ENCODE measurements at regions not wholly inside any gene's neighbourhood (a gene's known extent, or its start where the extent isn't known, plus 50 kb on each side); places are given as distances from the start of the nearest gene placed in this dataset.

DNA sequence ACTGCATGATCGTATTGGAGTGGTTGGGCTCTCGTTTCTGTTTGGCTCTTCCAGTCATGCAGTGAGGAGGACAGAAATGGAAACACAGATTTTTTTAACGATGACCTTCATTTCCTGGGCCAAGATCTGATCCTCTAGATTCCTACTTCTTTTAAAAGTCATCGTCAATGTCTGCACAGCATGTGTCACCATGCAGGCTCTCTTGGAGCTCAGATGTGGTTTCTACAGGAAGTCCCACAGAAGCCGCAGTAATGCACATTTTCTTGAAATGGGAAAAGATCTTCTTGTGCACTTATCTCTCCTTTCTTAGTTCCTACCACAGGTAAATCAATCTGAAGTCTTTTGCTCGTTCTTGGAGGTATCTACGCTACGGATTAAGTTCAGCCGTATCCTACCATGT, 626.9 kb downstream of the EFNB2 start:
- H3K4me1 ChIP-seq = no peaks in the 10 kb centered on the region
- no peak overlapping the region for H3K27ac ChIP-seq
- H3K27me3 ChIP-seq = no peaks in the 10 kb centered on the region
- DNase-seq = no peak
- no peaks in the 10 kb centered on the region for H3K36me3 ChIP-seq
- intact Hi-C loops (cut with DNase I) = no loop called here
- no peak overlapping the region for H3K4me3 ChIP-seq
- no peaks in the 10 kb centered on the region for H3K9me3 ChIP-seq
- WGBS, 2 donors = 48 to 79% methylated on average over 9 of the region's 9 CpGs
- TF ChIP-seq, protein P1, sequence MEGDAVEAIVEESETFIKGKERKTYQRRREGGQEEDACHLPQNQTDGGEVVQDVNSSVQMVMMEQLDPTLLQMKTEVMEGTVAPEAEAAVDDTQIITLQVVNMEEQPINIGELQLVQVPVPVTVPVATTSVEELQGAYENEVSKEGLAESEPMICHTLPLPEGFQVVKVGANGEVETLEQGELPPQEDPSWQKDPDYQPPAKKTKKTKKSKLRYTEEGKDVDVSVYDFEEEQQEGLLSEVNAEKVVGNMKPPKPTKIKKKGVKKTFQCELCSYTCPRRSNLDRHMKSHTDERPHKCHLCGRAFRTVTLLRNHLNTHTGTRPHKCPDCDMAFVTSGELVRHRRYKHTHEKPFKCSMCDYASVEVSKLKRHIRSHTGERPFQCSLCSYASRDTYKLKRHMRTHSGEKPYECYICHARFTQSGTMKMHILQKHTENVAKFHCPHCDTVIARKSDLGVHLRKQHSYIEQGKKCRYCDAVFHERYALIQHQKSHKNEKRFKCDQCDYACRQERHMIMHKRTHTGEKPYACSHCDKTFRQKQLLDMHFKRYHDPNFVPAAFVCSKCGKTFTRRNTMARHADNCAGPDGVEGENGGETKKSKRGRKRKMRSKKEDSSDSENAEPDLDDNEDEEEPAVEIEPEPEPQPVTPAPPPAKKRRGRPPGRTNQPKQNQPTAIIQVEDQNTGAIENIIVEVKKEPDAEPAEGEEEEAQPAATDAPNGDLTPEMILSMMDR (IDR thresholded peaks at IDR 0.05) = no peak
- no peak for TF ChIP-seq POLR2A (IDR thresholded peaks at IDR 0.05)
- no peak for TF ChIP-seq POLR2AphosphoS5 (IDR thresholded peaks at IDR 0.05)
- TF ChIP-seq EP300 (IDR thresholded peaks at IDR 0.05) = no peak

DNA sequence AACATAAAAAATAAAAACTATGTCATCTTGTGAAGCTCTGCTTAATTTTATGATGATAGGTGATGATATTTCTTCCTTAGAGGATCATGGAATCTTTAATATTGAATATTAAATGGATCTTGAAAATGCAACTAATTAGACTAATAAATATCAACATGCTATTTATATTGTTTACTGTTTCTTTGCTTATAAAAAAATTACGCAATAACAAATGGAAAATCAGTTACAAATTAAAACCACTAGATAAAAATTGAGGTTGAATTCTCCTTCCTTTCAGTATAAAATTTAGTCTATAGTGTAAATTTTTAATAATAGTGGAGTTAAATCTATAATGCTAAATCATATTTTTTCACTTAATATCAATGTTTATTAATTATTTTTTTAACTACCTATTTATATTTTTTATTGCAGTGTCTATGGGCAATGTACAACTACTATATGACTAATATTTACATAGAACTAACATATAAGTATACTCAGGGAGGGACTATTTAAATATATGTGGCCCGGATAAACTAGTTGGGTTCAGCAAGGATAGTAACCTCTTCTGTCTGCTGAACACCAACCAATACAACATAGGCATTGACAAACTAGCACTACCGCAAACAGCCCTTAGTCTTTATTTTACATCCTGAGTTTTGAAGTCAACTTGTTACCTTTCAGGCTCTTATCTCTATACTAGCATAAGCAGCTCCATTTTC, 628.0 kb downstream of the EFNB2 start:
- Histone ChIP-seq H3K9me3 (no peaks in the 10 kb centered on the region), H3K27me3 (no peaks in the 10 kb centered on the region), H3K4me1 (no peaks in the 10 kb centered on the region), H3K27ac (no peak overlapping the region), H3K36me3 (no peaks in the 10 kb centered on the region), H3K4me3 (no peak overlapping the region)
- intact Hi-C loops (cut with DNase I) = no loop called here
- no peak for TF ChIP-seq POLR2A (IDR thresholded peaks at IDR 0.05)
- no peak for TF ChIP-seq EP300 (IDR thresholded peaks at IDR 0.05)
- no peak for TF ChIP-seq POLR2AphosphoS5 (IDR thresholded peaks at IDR 0.05)
- TF ChIP-seq, protein P1 (IDR thresholded peaks at IDR 0.05) = no peak
- DNase-seq = no peak
- 75 to 91% methylated on average over 3 of the region's 3 CpGs for WGBS, 2 donors

DNA sequence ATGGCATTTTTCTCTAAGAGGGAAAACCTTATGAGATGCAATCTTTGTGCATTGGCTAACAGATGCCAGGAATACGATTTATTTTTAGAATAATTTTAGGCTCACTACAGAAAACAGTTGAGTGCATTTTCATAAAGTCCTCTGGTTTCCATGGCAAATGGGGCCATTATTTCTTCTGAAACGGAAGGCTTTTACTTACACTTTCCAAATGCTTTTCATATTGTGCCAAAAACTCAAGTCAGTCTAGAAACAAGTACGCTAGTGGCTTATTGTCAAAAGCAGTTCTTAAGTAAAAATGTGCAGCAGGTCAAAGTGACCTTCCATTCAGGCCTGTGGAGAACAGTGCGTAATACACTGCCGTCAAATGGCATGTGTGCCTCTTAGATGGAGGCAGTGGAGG, 628.7 kb downstream of the EFNB2 start:
- no peak overlapping the region for H3K27ac ChIP-seq
- H3K9me3 ChIP-seq = no peaks in the 10 kb centered on the region
- no peak for DNase-seq
- no peaks in the 10 kb centered on the region for H3K36me3 ChIP-seq
- no peak overlapping the region for H3K4me3 ChIP-seq
- H3K4me1 ChIP-seq = no peaks in the 10 kb centered on the region
- intact Hi-C loops (cut with DNase I) = no loop called here
- TF ChIP-seq EP300 (IDR thresholded peaks at IDR 0.05) (no peak), POLR2A (IDR thresholded peaks at IDR 0.05) (no peak), POLR2AphosphoS5 (IDR thresholded peaks at IDR 0.05) (no peak)
- TF ChIP-seq, protein P1 (IDR thresholded peaks at IDR 0.05) = no peak
- H3K27me3 ChIP-seq = no peaks in the 10 kb centered on the region
- 86 to 93% methylated on average over 5 of the region's 5 CpGs for WGBS, 2 donors

DNA sequence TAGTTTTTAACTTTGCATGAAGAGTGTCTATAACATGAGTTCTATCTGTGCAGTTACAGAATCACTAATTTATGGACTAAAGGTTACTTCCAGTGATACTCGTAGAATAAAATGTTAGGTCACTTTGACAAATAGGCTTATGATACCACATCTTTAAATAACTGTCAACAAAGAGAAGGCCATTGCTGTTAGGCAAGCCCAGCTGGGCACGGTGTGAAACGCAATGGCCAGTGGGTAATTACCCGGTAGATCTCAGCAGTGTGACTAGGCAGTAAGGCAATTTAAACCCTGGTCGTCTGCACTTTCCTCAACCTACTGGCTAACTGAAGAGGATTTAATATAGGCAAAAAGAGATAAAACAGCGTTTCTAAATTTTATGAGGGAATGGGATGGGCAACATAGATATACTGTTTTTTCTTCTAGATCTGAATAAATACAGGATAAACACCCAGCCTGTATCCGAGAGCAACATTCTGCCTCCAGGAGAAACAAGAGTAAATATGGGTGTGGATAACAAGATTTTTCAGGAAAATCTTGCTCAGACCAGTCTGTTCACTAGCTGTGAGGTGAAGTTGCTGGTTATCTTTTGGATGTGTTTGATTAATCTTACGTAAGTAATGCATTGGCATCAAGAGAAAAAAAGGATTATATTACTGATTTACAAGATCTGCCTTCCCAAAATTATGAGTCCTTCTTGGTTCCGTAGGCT, 631.3 kb downstream of the EFNB2 start:
- TF ChIP-seq POLR2AphosphoS5 (IDR thresholded peaks at IDR 0.05) = no peak
- H3K4me1 ChIP-seq = no peaks in the 10 kb centered on the region
- intact Hi-C loops (cut with DNase I) = no loop called here
- no peaks in the 10 kb centered on the region for H3K36me3 ChIP-seq
- H3K4me3 ChIP-seq = no peak overlapping the region
- no peaks in the 10 kb centered on the region for H3K27me3 ChIP-seq
- 17 to 68% methylated on average over 9 of the region's 9 CpGs for WGBS, 2 donors
- DNase-seq = no peak
- peaks cover 0 to 3% (median 0%) of the 10 kb centered on the region in 4 donors for H3K9me3 ChIP-seq
- no peak overlapping the region for H3K27ac ChIP-seq

- intact Hi-C loops (cut with DNase I) = no loop called here
- no peaks in the 10 kb centered on the region for H3K36me3 ChIP-seq
- TF ChIP-seq POLR2AphosphoS5 (IDR thresholded peaks at IDR 0.05) (no peak), EP300 (IDR thresholded peaks at IDR 0.05) (no peak), POLR2A (IDR thresholded peaks at IDR 0.05) (no peak)
- TF ChIP-seq, protein P1 (IDR thresholded peaks at IDR 0.05) = no peak
- no peaks in the 10 kb centered on the region for H3K4me1 ChIP-seq
- no peak overlapping the region for H3K4me3 ChIP-seq
- DNase-seq = no peak
- H3K27me3 ChIP-seq = no peaks in the 10 kb centered on the region
- no peak overlapping the region for H3K27ac ChIP-seq
- peaks cover 0 to 3% (median 0%) of the 10 kb centered on the region in 4 donors for H3K9me3 ChIP-seq
- 64 to 75% methylated on average over 2 of the region's 2 CpGs for WGBS, 2 donors
Measured at GRCh38 chr13:105902396-105902795, 633.1 kb downstream of the EFNB2 start.
